Kasumi-1 (cell line): ENCODE measurements at regions not wholly inside any gene's neighbourhood (a gene's known extent, or its start where the extent isn't known, plus 50 kb on each side); places are given as distances from the start of the nearest gene placed in this dataset.
"Not testable (repeated sequence)": the region's sequence is repeated elsewhere in the genome, so short reads cannot be mapped to it uniquely, and the experiment has no call there.

Experiments
- DNase-seq, 2 experiments: peaks; one replicate each; lab custom pipeline; 2025; lab: John Stamatoyannopoulos, UW

- no peak for DNase-seq
Observed at GRCh38 chr5:103741984-103742383, 179.4 kb upstream of the NUDT12 start.

GRCh38 chr5:103736343-103736742 is 173.8 kb upstream of the NUDT12 start:
- DNase-seq, result not testable (repeated sequence)

GRCh38 chr5:103724271-103724670 is 161.7 kb upstream of the NUDT12 start:
- DNase-seq, result no peak

DNA sequence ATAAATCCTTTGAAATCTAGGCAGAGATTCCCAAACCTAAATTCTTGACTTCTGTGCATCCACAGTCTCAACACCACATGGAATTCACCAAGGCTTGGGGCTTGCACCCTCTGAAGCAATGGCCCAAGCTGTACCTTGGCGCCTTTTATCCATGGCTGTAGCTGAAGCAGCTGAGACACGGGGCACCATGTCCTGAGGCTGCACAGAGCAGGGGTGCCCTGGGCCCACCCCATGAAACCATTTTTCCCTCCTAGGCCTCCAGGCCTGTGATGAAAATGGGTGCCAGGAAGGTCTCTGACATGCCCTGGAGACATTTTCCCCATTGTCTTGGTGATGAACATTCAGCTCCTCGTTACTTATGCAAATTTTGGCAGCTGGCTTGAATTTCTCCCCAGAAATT is 158.6 kb upstream of the NUDT12 start:
- DNase-seq, result no peak

GRCh38 chr5:103718108-103718507 is 155.5 kb upstream of the NUDT12 start:
- DNase-seq, result no peak

DNA sequence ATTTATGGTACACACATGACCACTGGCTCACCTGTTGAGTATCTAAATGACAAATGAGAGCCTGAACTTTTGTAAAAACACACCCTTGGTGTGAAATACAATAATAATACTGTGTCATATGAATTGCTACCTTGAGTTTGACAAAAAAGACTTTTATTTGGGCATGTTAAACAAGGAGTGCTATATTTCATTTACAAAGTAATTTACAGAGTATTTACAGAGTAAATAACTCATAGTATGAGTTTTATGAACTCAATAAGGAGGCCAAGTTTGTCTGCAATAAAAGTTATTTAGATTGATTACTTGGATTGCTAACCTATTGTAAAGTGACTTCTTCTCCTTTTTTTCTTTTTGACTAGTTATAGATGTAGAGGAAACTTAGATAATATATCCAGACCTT is 146.0 kb upstream of the NUDT12 start:
- DNase-seq, result no peak

- no peak for DNase-seq
Observed at GRCh38 chr5:103706939-103707682, 144.5 kb upstream of the NUDT12 start.

GRCh38 chr5:103703617-103704016 is 141.0 kb upstream of the NUDT12 start:
- DNase-seq, result no peak

DNA sequence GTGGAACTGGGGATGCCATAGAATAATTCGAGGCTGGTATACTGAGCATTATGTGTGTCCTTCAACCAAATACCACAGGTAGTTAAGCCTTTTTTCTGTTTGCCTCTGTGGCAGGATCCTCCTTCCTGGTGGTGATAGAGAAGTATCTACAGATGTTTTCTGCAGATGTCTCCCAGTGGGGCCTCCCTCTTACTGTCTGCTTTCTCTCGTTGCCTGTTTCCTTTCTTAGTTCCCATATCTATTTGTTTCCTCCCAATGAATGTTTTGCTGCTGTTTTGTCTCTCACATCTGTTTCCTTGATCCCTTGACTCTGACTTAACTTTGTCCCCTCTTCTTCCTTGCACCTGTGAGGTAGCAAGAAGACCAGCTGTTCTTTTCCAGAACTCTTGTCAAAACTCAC is 130.9 kb upstream of the NUDT12 start:
- peak; percentile 84 for DNase-seq

DNA sequence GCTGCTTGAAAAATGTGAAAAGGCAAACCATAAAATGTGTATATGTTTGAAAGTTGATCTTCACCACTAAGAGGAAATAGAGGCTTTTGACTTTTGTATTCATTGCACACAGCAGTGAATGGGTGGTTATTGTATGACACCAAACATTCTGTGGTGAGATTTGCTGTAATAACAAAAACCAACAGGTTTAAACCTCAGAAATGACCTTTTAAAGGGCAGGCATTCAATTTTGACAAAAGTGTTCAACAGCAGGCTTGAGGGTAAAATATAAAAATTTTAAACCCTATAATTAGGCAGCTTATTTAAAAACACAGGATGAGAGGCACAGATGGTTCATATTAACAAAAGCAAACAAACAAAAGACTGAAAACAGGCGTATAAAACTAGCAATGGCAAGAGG is 128.1 kb upstream of the NUDT12 start:
- peak; percentile 25 to 28 for DNase-seq

DNA sequence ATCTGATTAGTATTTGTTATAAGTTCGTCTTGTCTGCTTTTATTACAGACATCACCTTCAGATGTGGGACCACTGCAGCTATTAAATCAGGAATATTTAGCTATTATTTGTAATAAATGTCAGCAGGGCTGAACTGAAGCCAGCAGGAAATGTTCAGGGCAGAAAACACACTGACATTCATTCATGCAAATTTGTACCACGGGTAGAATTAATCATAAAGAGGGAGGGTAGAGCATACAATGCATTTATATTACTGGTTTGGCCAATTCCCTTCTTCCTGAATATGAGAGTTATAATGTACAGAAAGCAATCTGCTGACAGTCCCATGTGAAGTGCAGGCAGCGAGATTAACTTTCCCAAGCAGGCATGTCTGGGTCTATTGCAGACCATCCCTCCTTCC is 117.3 kb upstream of the NUDT12 start:
- DNase-seq, result no peak

DNA sequence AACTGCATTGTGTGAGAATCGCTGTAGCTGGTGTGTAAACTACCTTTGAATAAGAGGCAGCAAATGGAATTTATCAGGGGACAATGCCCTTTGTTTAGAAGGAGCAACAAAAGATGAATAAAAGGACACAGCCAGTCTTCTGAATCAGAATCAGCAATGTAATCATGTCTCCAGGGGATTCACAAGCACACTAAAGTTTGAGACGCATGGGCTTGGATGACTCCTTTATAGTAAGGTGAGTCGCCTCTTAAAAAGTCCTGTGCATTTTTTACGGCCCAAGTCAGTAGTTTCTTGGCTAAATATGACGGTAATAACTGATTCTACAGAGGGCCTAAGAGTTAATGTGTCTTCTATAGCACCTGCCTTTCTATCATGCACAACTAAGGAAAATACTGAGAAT is 113.6 kb upstream of the NUDT12 start:
- not testable (repeated sequence) for DNase-seq

DNA sequence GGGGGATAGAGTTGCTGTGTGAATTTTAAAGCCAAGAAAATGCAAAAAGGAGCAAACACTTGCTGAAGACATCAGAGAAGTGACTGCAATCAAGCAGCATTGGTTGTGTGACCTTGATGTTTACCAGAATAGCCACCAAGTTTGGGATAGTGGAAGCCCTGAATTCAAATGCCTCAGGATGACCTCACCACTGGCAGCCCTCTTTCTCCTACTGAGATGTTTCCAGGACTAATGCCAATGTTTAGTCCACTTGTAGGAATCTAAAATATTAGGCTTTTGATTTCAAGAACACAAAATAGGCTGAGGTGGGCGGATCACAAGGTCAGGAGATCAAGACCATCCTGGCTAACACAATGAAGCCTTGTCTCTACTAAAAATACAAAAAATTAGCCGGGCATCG is 112.2 kb upstream of the NUDT12 start:
- DNase-seq, result no peak

DNA sequence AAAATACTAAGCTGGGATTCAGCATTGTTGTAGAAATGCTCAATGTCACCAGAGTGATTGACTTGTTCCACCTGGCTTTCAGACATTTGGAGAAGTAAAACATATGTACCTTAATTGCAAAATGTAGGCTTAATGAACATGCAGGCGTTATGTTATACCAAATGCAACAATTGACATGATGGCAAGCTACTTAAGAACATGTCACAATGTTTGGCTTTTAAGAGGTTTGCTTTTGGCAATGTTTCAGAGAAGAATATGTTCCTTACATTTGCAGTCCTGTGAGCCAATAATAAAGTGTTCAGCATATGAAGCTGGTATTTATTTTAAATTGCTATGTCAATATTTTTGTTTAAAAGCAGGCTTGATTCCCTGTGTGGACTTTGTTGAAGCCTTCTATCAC is 111.7 kb upstream of the NUDT12 start:
- no peak for DNase-seq

DNA sequence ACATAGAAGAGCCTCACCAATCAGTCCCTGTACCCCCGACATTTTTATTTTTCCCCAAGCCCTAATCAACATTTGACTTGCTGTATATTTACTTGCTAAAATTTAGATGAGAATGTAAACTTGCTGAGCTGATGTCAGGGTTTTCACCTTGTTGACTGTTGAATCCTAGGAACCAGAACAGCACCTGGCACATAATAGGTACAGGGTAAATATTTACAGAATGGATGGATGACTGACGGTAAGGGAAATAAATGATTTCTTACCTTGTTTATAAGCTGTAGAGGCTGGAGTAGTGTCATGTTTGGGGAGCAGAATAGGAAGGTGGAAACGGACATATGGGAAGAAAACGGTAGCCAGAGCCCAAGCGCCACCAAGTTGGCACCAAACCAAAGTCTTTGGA is 107.0 kb upstream of the NUDT12 start:
- DNase-seq, result no peak

DNA sequence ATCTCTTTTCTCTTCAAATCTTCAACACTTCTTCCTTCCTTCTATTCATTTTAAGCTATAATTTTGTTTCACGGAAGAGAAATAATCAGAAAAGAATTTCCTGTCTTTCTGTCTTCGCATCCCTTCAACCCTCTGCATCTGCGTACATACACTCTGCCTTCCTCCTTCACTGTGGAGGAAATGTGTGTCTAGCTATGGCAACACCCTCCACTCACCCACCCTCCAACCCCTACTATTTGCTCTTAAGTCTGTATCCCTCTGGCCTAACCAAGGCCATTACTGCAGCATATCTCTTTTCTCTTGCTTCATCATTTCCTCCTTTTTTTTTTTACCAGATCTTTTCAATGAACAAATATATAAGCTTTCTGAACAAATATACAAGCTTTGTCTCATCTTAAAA is 105.7 kb upstream of the NUDT12 start:
- DNase-seq, result no peak

DNA sequence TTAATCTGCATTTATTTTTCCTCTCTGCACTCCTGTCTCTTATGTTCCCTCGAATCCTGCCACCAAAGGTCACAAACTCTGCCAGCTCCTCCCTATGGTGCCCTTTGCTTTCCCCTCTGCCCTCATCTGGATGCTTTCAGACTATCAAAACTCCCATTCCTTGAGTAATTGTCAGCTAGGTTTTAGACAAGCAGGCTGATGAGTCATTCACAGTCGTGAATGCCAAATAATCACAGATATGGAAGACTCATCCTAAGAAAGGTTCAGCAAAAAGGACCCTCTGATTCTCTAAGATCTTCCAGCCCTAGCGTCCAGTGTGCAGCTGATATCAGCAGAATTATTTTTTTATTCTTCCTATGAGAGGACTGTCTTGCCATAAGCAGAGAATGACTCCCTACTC is 104.5 kb upstream of the NUDT12 start:
- no peak for DNase-seq

DNA sequence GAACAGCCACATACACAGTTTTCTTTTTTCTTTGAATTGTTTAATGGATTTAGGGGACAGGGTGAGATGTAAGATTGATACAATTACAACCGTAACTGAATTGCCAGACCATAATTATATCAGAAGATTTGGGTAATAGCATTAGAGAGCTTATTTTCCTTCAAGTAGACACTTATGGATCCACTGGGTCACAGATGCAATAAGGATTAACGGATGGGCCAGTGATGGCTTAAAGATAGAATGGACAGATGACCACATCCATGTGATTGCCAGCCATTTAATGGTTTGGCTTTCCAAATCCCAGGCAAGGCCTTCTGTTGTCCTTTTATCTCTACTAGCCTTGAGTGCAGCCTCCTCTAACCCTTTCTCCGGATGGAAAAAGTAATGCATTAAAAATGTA is 94.7 kb upstream of the NUDT12 start:
- no peak for DNase-seq

DNA sequence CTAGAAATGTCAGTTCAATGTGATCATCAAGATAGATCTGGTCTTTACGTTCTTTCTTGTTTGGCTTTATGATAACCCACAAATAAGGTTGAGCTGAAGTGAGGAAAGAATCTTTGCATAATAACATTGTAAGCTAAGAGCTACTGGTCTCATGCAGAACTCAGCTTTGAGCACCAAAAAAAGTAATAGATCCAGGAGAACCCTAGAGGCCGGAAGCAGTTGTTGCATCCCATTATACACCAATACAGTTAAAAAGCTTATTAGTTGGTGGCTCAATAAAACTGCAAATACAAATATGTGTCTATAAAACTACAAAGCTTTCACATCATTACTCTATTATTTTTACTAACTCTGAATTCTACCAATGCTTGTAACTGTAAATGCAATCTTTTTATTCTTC is 85.5 kb upstream of the NUDT12 start:
- no peak for DNase-seq

GRCh38 chr5:103646698-103647614 is 84.4 kb upstream of the NUDT12 start:
- DNase-seq, result no peak

DNA sequence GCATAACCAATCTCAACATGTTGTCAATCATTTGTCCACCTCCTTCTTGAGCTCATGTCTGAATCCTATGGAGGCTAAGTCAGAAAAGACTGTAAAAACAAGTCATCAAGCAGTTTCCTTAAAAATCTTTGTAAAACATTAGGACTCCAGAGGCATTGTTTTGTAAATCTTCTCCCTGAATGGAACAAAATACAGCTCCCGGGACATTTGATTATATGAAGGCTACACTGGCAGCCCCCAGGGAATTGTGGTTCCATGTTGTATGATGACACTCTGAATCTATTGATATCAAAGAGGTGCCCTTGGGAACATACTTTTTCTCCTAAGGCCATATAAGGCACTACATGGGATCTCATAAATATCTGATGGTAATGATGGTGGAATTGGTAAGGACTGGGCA is 83.2 kb upstream of the NUDT12 start:
- no peak for DNase-seq

GRCh38 chr5:103638979-103639378 is 76.4 kb upstream of the NUDT12 start:
- no peak for DNase-seq

- DNase-seq, result no peak
Observed at GRCh38 chr5:103624675-103625074, 62.1 kb upstream of the NUDT12 start.
